Transverse colon (tissue), 4 donors: ENCODE measurements at regions not wholly inside any gene's neighbourhood (a gene's known extent, or its start where the extent isn't known, plus 50 kb on each side); places are given as distances from the start of the nearest gene placed in this dataset.
A peak's percentile ranks its signal among the peaks of the same experiment; 100 is the strongest.

Experiments
- DNase-seq: peaks from one replicate; pipeline ENCODE4 v3.0.0-alpha.2; 2019
- H3K27ac ChIP-seq, 4 donors: fragments of 200-600 bp; sonication (generic); 2 replicates each; pipeline ENCODE4 v1.5.1; 2016 to 2018; ENCODE audit warnings: inconsistent platforms in 4 of 4
- H3K27me3 ChIP-seq: fragments of 200-600 bp; sonication (generic); 2 replicates; pipeline ENCODE4 v1.5.1; 2017; ENCODE audit warnings: inconsistent platforms
- H3K36me3 ChIP-seq, 4 donors: fragments of 200-600 bp; sonication (generic); 2 replicates each; pipeline ENCODE4 v1.5.1; 2017 to 2019; ENCODE audit warnings: inconsistent platforms in 4 of 4
- H3K4me1 ChIP-seq, 4 donors: fragments of 200-600 bp; sonication (generic); 2 replicates each; pipeline ENCODE4 v1.5.1; 2017 to 2020; ENCODE audit warnings: inconsistent platforms in 4 of 4
- H3K4me3 ChIP-seq, 4 donors: fragments of 200-600 bp; sonication (generic); 1 replicate in 1 of 4; 2 replicates in 3 of 4; pipeline versions ENCODE4 v1.5.1 to v1.6.1; 2017 to 2019; ENCODE audit warnings: inconsistent platforms in 4 of 4
- H3K9me3 ChIP-seq, 2 donors: fragments of 200-600 bp; sonication (generic); 2 replicates each; pipeline ENCODE4 v1.5.1; 2017 to 2019; ENCODE audit warnings: inconsistent platforms in 2 of 2
- EP300 ChIP-seq: sonication (generic); formaldehyde crosslinking; IDR thresholded peaks from one replicate; pipeline ENCODE4 v1.6.1; 2017; ENCODE audit warnings: antibody characterized with exemption, low read depth
- POLR2A ChIP-seq: fragments of 450-650 bp; IDR thresholded peaks from one replicate; pipeline ENCODE4 v1.6.1; 2016; ENCODE audit warnings: antibody characterized with exemption, mild to moderate bottlenecking, moderate library complexity
- POLR2AphosphoS5 ChIP-seq, 3 donors: sonication (generic); formaldehyde crosslinking; IDR thresholded peaks; one replicate each; pipeline ENCODE4 v1.6.1; 2016; ENCODE audit warnings: antibody characterized with exemption in 3 of 3
- WGBS, 2 donors: methylation state at CpG; one replicate each; pipeline ENCODE4 v1.1.5; 2018; ENCODE audit warnings: low coverage in 1 of 2; 5-methylcytosine and 5-hydroxymethylcytosine counted together
- in situ Hi-C, 4 donors: fragments of 200-750 bp; cut with MboI; loops; one replicate each; pipeline versions ENCODE4 v1.15.0 to v1.15.1; 2017; ENCODE audit warnings: low sequenced_read_pairs in 3 of 4, low pct_ligation_motif_present in 1 of 4, low pct_unique_long_range_greater_than_20kb in 1 of 4
- intact Hi-C: fragments of 100-400 bp; cut with DNase I; formaldehyde crosslinking; loops from one replicate; pipeline ENCODE4 v1.15.1; 2023; ENCODE audit warnings: low total_unique reads
- TF ChIP-seq, protein P1 (sequence below), 5 experiments: fragments of 200-600 bp in 3 of 5; fragments of 450-650 bp in 2 of 5; sonication (generic) in 3 of 5; IDR thresholded peaks; 1 replicate in 2 of 5; 2 replicates in 3 of 5; pipeline ENCODE4 v1.5.1; 2016 to 2017; ENCODE audit warnings: antibody characterized with exemption in 5 of 5, inconsistent platforms in 3 of 5, mild to moderate bottlenecking in 2 of 5, moderate library complexity in 1 of 5

DNA sequence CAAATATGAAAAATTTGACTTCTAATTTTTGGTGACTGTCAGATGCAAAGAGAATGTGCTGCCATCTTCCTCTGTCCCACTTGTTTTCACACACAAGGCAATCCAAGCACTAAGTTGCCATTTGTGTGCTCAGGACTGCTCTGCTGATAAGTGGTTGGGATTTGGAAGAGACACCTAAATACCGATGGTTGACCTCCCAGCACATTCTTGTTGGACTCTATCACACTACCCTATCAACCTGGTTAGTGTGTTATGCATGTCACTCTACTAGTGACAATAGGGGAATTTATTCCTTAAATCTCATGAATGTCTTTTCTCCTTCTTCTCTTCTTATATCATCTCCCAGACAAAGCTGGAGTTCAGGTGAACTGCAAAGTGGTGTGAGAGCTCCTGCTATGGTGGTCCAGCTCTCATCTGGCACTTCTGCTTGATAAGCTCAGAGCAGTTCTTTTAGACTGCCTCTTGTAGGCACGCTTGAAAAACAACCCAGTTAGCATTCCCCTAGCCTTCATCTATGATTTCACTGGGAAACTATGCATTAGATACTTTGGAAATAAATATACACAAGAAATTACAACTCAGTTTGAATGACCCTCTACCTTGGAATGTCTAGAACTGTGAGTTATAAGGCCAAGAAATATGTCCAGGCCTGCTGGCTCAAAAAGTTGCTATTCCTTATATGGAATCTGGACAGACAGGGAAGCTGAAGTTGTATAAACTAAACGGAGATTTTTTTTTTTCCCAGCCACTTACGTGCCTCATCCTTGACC, 404.8 kb downstream of the MEIS1 start:
- peak in 2 of 3 donors; percentile 22 for TF ChIP-seq POLR2AphosphoS5 (IDR thresholded peaks at IDR 0.05)
- no peak for TF ChIP-seq EP300
- no peak for TF ChIP-seq POLR2A
- peaks cover 0 to 3% (median 1%) of the 10 kb centered on the region in 4 donors for H3K4me1 ChIP-seq
- no peak overlapping the region for H3K4me3 ChIP-seq
- in situ Hi-C loops (no loop called here), intact Hi-C loops (no loop called here)
- DNase-seq = no peak
- WGBS, 2 donors = 56 to 57% methylated on average over 4 of the region's 4 CpGs
- peak overlapping the region; percentile 50 to 82 (median 68) for H3K27ac ChIP-seq
- no peaks in the 10 kb centered on the region for H3K27me3 ChIP-seq
- no peaks in the 10 kb centered on the region for H3K9me3 ChIP-seq
- no peaks in the 10 kb centered on the region for H3K36me3 ChIP-seq

DNA sequence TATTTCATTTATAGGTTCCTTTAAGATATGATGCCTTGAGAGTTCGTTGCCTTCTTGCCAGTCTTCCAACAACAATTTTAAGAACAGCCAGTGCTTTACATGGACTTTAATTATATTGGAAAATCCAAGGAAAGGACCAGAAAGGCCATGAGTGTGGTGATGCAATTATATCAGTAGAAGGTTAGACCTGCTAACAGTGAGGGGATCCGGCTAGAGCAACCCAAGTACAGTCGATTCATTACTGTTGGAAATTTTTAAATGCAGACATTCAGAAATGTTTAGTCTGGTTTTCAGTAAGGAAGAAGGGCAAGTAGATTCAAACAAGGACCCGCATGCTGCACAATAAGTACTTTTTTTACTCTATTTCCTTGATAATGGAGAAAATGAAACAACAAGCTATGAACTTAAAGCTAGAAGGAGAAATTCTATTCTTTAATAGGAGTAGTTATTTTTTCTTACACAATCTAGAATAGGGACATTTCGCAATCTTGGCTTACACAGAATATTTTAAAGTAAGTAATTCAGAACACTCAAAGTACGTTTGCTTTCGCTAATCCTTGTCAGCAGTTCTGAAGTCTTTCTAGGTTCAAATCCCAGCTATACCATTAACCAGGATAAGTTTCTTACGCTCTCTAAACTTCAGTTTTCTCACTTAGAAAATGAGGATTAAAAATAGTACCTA, 405.5 kb downstream of the MEIS1 start:
- H3K27ac ChIP-seq = peak overlapping the region; percentile 50 to 82 (median 68)
- intact Hi-C loops (no loop called here), in situ Hi-C loops (no loop called here)
- no peaks in the 10 kb centered on the region for H3K9me3 ChIP-seq
- no peaks in the 10 kb centered on the region for H3K36me3 ChIP-seq
- no peak for DNase-seq
- peak in 2 of 3 donors; percentile 12 to 14 for TF ChIP-seq POLR2AphosphoS5 (IDR thresholded peaks at IDR 0.05)
- TF ChIP-seq, protein P1, sequence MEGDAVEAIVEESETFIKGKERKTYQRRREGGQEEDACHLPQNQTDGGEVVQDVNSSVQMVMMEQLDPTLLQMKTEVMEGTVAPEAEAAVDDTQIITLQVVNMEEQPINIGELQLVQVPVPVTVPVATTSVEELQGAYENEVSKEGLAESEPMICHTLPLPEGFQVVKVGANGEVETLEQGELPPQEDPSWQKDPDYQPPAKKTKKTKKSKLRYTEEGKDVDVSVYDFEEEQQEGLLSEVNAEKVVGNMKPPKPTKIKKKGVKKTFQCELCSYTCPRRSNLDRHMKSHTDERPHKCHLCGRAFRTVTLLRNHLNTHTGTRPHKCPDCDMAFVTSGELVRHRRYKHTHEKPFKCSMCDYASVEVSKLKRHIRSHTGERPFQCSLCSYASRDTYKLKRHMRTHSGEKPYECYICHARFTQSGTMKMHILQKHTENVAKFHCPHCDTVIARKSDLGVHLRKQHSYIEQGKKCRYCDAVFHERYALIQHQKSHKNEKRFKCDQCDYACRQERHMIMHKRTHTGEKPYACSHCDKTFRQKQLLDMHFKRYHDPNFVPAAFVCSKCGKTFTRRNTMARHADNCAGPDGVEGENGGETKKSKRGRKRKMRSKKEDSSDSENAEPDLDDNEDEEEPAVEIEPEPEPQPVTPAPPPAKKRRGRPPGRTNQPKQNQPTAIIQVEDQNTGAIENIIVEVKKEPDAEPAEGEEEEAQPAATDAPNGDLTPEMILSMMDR (IDR thresholded peaks at IDR 0.05) = no peak
- 63 to 66% methylated on average over 8 of the region's 8 CpGs for WGBS, 2 donors
- no peak overlapping the region for H3K4me3 ChIP-seq
- peaks cover 0 to 3% (median 1%) of the 10 kb centered on the region in 4 donors for H3K4me1 ChIP-seq
- no peaks in the 10 kb centered on the region for H3K27me3 ChIP-seq

DNA sequence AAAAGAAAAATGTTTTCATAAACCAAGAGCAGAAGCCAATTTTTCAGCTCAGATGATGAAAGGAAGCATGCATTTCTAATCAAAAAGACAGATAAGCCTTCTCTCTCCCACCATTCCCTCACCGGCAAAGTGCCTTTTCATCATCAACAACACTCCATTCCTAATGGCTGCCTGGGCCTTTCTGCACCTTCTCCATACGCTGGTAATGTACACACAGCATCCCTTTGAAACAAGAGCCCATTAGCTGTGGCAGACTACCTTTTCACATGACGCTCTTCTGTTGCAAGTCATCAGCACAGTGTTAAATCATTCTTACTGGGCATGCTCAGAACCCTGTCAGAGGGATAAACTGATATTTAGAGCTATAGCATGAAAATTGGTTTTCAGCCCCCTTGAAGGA, 408.9 kb downstream of the MEIS1 start:
- no peak for DNase-seq
- Histone ChIP-seq H3K4me3 (no peak overlapping the region), H3K9me3 (no peaks in the 10 kb centered on the region), H3K27ac (no peak overlapping the region), H3K4me1 (peaks cover 0 to 3% (median 1%) of the 10 kb centered on the region in 4 donors), H3K36me3 (no peaks in the 10 kb centered on the region), H3K27me3 (no peaks in the 10 kb centered on the region)
- TF ChIP-seq EP300 (no peak), POLR2A (no peak)
- TF ChIP-seq, protein P1 (IDR thresholded peaks at IDR 0.05) = no peak
- WGBS, 2 donors = 58 to 85% methylated on average over 2 to 3 of the region's 3 CpGs
- intact Hi-C loops = no loop called here
- in situ Hi-C loops = no loop called here

- Histone ChIP-seq H3K27me3 (no peaks in the 10 kb centered on the region), H3K27ac (no peak overlapping the region), H3K4me1 (peaks cover 0 to 3% (median under 1%) of the 10 kb centered on the region in 4 donors), H3K9me3 (no peaks in the 10 kb centered on the region), H3K36me3 (no peaks in the 10 kb centered on the region), H3K4me3 (no peak overlapping the region)
- no peak for TF ChIP-seq EP300
- TF ChIP-seq, protein P1 (IDR thresholded peaks at IDR 0.05) = no peak
- no peak for TF ChIP-seq POLR2A
- no peak for TF ChIP-seq POLR2AphosphoS5 (IDR thresholded peaks at IDR 0.05)
- intact Hi-C loops = no loop called here
- DNase-seq = no peak
- in situ Hi-C loops = no loop called here
- WGBS, 2 donors = 52 to 85% methylated on average over 2 of the region's 2 CpGs
These were observed 410.4 kb downstream of the MEIS1 start for GRCh38 chr2:66845307-66845706.
